ENCODE measurements at regions not wholly inside any gene's neighbourhood (a gene's known extent, or its start where the extent isn't known, plus 50 kb on each side); places are given as distances from the start of the nearest gene placed in this dataset.

- no peak for DNase-seq
Measured at GRCh38 chr10:43754569-43755260, 106.0 kb upstream of the ZNF32 start.

GRCh38 chr10:43753397-43754061 is 104.8 kb upstream of the ZNF32 start:
- DNase-seq, result no peak

GRCh38 chr10:43752682-43753081 is 104.0 kb upstream of the ZNF32 start:
- no peak for DNase-seq

- DNase-seq, result no peak
Measured at GRCh38 chr10:43751646-43752045, 103.0 kb upstream of the ZNF32 start.

- DNase-seq, result no peak
Measured at GRCh38 chr10:43749940-43750552, 101.4 kb upstream of the ZNF32 start.

GRCh38 chr10:43749145-43749576 is 100.5 kb upstream of the ZNF32 start:
- no peak for DNase-seq

- DNase-seq, result no peak
Measured at GRCh38 chr10:43748560-43748959, 99.9 kb upstream of the ZNF32 start.

- DNase-seq, result no peak
Measured at GRCh38 chr10:43746906-43747305, 98.2 kb upstream of the ZNF32 start.

GRCh38 chr10:43739161-43739560 is 90.5 kb upstream of the ZNF32 start:
- DNase-seq, result no peak

GRCh38 chr10:43737003-43737402 is 88.3 kb upstream of the ZNF32 start:
- no peak for DNase-seq

- DNase-seq, result no peak
Measured at GRCh38 chr10:43735907-43736306, 87.2 kb upstream of the ZNF32 start.

- DNase-seq, result no peak
Measured at GRCh38 chr10:43734716-43735115, 86.0 kb upstream of the ZNF32 start.

GRCh38 chr10:43731486-43731885 is 82.8 kb upstream of the ZNF32 start:
- DNase-seq, result no peak

- DNase-seq, result no peak
Measured at GRCh38 chr10:43728425-43728824, 79.7 kb upstream of the ZNF32 start.

- DNase-seq, result no peak
Measured at GRCh38 chr10:43727935-43728334, 79.3 kb upstream of the ZNF32 start.

- DNase-seq, result no peak
Measured at GRCh38 chr10:43715334-43715733, 66.7 kb upstream of the ZNF32 start.

- DNase-seq, result no peak
Measured at GRCh38 chr10:43712821-43713584, 64.3 kb upstream of the ZNF32 start.

- no peak for DNase-seq
Measured at GRCh38 chr10:43710772-43711471, 62.2 kb upstream of the ZNF32 start.

GRCh38 chr10:43708262-43708661 is 59.6 kb upstream of the ZNF32 start:
- no peak for DNase-seq

- DNase-seq, result no peak
Measured at GRCh38 chr10:43707770-43708169, 59.1 kb upstream of the ZNF32 start.

GRCh38 chr10:43706166-43706565 is 57.5 kb upstream of the ZNF32 start:
- DNase-seq, result no peak

GRCh38 chr10:43703286-43703685 is 54.6 kb upstream of the ZNF32 start:
- DNase-seq, result no peak

GRCh38 chr10:43702936-43703281 is 54.2 kb upstream of the ZNF32 start:
- DNase-seq, result no peak

All from CD4-positive, alpha-beta T cell treated with Interleukin-17A for 4 hours (primary cell).